GM06990 (cell line): ENCODE measurements at regions not wholly inside any gene's neighbourhood (a gene's known extent, or its start where the extent isn't known, plus 50 kb on each side); places are given as distances from the start of the nearest gene placed in this dataset.

ENCODE experiments used
- DNase-seq: peaks from one replicate; pipeline ENCODE4 v3.0.0-alpha.2; 2011; ENCODE audit not compliant: insufficient read length; ENCODE audit errors: extremely low read depth
- H3K27me3 ChIP-seq: replicated peaks from 2 replicates; pipeline ENCODE4 v1.6.0; 2011; ENCODE audit warnings: low read length; ENCODE audit not compliant: control insufficient read depth, insufficient read depth
- H3K36me3 ChIP-seq: 2 replicates; pipeline ENCODE4 v1.5.1; 2011; ENCODE audit warnings: low read length; ENCODE audit not compliant: control insufficient read depth, insufficient read depth
- H3K4me3 ChIP-seq: replicated peaks from 2 replicates; pipeline ENCODE4 v1.5.1; 2011; ENCODE audit warnings: low read depth, mild to moderate bottlenecking, control low read depth, low read length
- TF ChIP-seq, protein P1 (sequence below): IDR thresholded peaks from 2 replicates; pipeline ENCODE4 v1.5.1; 2011; ENCODE audit warnings: low read length, control low read depth, mild to moderate bottlenecking, inconsistent platforms; ENCODE audit not compliant: insufficient read depth, poor library complexity, severe bottlenecking

DNA sequence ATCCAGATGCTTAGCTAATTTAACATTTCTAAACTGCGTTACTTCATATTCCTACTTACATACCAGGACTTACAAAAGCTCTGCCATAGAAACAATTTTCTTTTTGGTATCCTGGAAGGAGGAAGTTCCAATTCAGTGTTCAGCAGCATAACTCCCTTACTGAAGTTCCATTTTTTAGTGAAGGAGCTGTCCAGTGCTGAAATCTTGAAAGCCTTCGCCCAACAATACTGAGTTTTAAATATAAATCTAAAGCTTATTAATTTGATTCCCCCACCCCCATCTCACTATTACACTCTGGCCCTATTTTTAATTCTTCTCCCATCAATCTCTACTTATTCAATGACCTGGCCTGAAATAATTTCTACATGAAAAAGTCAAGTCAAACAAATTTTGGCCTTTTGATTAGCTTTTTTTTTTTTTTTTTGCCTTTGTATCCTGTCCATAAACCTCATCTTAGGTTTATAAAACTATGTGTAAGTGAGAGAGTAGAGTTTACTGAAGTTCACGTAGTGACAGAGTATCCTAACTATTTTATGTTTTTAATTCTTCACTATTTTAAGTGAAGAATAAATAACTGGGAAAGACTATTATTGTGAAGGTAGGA lies 323.0 kb upstream of the PLD5 start:
- no peak for DNase-seq
- Histone ChIP-seq H3K4me3 (no peak overlapping the region), H3K36me3 (no peaks in the 10 kb centered on the region), H3K27me3 (no peaks in the 10 kb centered on the region)
- TF ChIP-seq, protein P1, sequence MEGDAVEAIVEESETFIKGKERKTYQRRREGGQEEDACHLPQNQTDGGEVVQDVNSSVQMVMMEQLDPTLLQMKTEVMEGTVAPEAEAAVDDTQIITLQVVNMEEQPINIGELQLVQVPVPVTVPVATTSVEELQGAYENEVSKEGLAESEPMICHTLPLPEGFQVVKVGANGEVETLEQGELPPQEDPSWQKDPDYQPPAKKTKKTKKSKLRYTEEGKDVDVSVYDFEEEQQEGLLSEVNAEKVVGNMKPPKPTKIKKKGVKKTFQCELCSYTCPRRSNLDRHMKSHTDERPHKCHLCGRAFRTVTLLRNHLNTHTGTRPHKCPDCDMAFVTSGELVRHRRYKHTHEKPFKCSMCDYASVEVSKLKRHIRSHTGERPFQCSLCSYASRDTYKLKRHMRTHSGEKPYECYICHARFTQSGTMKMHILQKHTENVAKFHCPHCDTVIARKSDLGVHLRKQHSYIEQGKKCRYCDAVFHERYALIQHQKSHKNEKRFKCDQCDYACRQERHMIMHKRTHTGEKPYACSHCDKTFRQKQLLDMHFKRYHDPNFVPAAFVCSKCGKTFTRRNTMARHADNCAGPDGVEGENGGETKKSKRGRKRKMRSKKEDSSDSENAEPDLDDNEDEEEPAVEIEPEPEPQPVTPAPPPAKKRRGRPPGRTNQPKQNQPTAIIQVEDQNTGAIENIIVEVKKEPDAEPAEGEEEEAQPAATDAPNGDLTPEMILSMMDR, result no peak

- no peak for DNase-seq
- no peaks in the 10 kb centered on the region for H3K27me3 ChIP-seq
- no peak overlapping the region for H3K4me3 ChIP-seq
- no peaks in the 10 kb centered on the region for H3K36me3 ChIP-seq
- TF ChIP-seq, protein P1, result no peak
These were observed 317.6 kb upstream of the PLD5 start for GRCh38 chr1:242842094-242842493.

DNA sequence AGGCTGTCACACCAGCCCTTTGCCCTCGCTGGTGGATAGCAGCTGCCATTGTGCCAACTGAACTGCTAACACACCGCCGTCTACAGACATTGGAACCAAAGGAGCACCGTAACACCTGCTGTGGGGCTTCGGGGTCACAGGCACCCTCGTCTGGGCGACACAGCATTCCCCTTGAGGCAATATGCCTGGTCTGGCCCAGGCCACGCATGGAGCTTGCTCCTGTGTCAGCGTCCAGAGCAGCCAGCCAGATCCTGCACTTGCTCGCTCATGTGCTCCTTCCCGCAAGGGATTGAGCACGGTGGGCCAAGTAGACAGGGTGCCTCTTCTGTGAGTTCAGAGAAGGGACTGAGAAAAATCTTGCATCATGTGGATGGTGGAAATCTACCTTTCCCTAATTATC lies 314.6 kb upstream of the PLD5 start:
- TF ChIP-seq, protein P1, result no peak
- H3K27me3 ChIP-seq, result no peaks in the 10 kb centered on the region
- H3K4me3 ChIP-seq, result no peak overlapping the region

GRCh38 chr1:242836423-242836822 lies 311.9 kb upstream of the PLD5 start:
- H3K27me3 ChIP-seq, result no peaks in the 10 kb centered on the region
- TF ChIP-seq, protein P1, result no peak
- DNase-seq, result no peak
- H3K36me3 ChIP-seq, result no peaks in the 10 kb centered on the region
- H3K4me3 ChIP-seq, result no peak overlapping the region

More for the DNA sequence above, 314.6 kb upstream of the PLD5 start:
- DNase-seq, result no peak
- H3K36me3 ChIP-seq, result no peaks in the 10 kb centered on the region

- H3K36me3 ChIP-seq, result no peaks in the 10 kb centered on the region
- no peak for DNase-seq
- no peak overlapping the region for H3K4me3 ChIP-seq
- TF ChIP-seq, protein P1, result no peak
- H3K27me3 ChIP-seq, result no peaks in the 10 kb centered on the region
These were observed 304.3 kb upstream of the PLD5 start for GRCh38 chr1:242828828-242829227.

GRCh38 chr1:242828199-242828598 lies 303.7 kb upstream of the PLD5 start:
- no peak for DNase-seq
- TF ChIP-seq, protein P1, result peak; percentile 19

More at GRCh38 chr1:242828199-242828598, 303.7 kb upstream of the PLD5 start:
- Histone ChIP-seq H3K4me3 (no peak overlapping the region), H3K36me3 (no peaks in the 10 kb centered on the region), H3K27me3 (no peaks in the 10 kb centered on the region)
